Stimulated activated CD4-positive, alpha-beta T cell treated with anti-CD3 and anti-CD28 coated beads, Interleukin-4, amount 100 ng/mL, for 4 hours (primary cell): ENCODE measurements at regions not wholly inside any gene's neighbourhood (a gene's known extent, or its start where the extent isn't known, plus 50 kb on each side); places are given as distances from the start of the nearest gene placed in this dataset.

Source experiments
- DNase-seq, 2 experiments: peaks; one replicate each; pipeline ENCODE4 v3.0.0-alpha.2; 2020

- DNase-seq, result no peak
These were observed 55.6 kb upstream of the ZDHHC17 start for GRCh38 chr12:76708296-76708695.

- no peak for DNase-seq
These were observed 52.7 kb upstream of the ZDHHC17 start for GRCh38 chr12:76711241-76711640.

GRCh38 chr12:76713130-76713529, 50.8 kb upstream of the ZDHHC17 start:
- DNase-seq, result no peak

GRCh38 chr12:76713986-76714385, 49.9 kb upstream of the ZDHHC17 start:
- no peak for DNase-seq
